ENCODE measurements at regions not wholly inside any gene's neighbourhood (a gene's known extent, or its start where the extent isn't known, plus 50 kb on each side); places are given as distances from the start of the nearest gene placed in this dataset.

DNA sequence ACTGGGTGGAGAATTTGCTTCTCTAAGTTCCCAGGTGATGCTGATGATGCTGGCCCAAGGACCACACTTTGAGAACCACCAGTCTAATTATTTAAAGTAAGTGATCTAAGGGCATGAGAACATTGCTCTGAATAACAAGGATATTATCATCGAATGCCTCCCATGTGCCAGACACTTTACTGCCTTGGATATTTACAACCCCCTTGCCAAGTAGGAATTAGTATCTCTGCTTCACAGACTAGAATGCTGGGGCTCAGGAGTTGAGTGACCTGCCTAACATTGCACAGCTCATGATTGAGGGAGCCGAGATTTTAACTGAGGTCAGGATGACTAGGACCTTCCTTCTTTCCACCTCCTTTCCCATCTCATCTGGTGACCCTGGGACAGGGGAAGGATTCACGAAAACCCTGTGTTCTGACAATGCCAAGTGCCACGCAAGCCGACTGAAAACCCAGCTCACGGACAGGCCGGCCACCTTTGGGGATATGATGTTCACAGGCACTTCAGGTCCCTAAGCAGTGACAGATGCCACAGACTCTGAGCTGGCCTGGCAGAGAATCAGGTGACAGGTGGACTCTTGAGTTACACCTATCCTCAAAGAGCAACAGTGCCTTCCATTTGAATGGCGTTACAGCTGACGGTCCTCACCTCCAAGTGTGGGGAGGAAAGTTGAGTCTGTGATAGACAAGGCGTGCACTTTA, 230.7 kb downstream of the TOMM20 start:
- Histone ChIP-seq H3K27me3 (no peaks in the 10 kb centered on the region), H3K9me3 (no peaks in the 10 kb centered on the region), H3K4me1 (peaks cover 8 to 22% of the 10 kb centered on the region in 2 donors), H3K36me3 (no peaks in the 10 kb centered on the region), H3K27ac (peak overlapping the region in 1 of 2 donors; percentile 79), H3K4me3 (no peak overlapping the region)
- no peak for ATAC-seq
- TF ChIP-seq, protein P1, sequence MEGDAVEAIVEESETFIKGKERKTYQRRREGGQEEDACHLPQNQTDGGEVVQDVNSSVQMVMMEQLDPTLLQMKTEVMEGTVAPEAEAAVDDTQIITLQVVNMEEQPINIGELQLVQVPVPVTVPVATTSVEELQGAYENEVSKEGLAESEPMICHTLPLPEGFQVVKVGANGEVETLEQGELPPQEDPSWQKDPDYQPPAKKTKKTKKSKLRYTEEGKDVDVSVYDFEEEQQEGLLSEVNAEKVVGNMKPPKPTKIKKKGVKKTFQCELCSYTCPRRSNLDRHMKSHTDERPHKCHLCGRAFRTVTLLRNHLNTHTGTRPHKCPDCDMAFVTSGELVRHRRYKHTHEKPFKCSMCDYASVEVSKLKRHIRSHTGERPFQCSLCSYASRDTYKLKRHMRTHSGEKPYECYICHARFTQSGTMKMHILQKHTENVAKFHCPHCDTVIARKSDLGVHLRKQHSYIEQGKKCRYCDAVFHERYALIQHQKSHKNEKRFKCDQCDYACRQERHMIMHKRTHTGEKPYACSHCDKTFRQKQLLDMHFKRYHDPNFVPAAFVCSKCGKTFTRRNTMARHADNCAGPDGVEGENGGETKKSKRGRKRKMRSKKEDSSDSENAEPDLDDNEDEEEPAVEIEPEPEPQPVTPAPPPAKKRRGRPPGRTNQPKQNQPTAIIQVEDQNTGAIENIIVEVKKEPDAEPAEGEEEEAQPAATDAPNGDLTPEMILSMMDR (IDR thresholded peaks at IDR 0.05): no peak
- no peak for DNase-seq
- intact Hi-C loops (cut with DNase I): no loop called here

DNA sequence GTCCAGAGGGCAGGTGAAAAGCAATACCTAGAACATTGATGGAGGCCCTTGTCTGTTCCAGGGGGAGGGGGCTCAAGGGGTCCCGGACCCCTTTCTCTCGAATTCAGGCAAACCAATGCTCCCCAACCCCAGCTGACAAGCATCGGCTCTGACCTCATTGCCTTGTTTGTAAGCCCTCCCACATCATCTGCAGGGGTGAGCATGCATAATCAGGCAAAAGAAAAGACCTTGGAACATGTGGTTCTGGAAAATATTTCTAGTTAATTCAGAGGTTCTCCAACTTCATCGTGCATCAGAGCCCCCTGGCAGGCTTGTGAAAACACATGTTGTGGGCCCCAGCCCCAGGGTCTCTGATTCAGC, 231.3 kb downstream of the TOMM20 start:
- H3K4me1 ChIP-seq: peaks cover 8 to 22% of the 10 kb centered on the region in 2 donors
- H3K4me3 ChIP-seq: no peak overlapping the region
- no peaks in the 10 kb centered on the region for H3K9me3 ChIP-seq
- no peak for ATAC-seq
- intact Hi-C loops (cut with DNase I): no loop called here
- no peak for DNase-seq
- no peak overlapping the region for H3K27ac ChIP-seq
- H3K27me3 ChIP-seq: no peaks in the 10 kb centered on the region
- TF ChIP-seq, protein P1 (IDR thresholded peaks at IDR 0.05): no peak
- H3K36me3 ChIP-seq: no peaks in the 10 kb centered on the region

DNA sequence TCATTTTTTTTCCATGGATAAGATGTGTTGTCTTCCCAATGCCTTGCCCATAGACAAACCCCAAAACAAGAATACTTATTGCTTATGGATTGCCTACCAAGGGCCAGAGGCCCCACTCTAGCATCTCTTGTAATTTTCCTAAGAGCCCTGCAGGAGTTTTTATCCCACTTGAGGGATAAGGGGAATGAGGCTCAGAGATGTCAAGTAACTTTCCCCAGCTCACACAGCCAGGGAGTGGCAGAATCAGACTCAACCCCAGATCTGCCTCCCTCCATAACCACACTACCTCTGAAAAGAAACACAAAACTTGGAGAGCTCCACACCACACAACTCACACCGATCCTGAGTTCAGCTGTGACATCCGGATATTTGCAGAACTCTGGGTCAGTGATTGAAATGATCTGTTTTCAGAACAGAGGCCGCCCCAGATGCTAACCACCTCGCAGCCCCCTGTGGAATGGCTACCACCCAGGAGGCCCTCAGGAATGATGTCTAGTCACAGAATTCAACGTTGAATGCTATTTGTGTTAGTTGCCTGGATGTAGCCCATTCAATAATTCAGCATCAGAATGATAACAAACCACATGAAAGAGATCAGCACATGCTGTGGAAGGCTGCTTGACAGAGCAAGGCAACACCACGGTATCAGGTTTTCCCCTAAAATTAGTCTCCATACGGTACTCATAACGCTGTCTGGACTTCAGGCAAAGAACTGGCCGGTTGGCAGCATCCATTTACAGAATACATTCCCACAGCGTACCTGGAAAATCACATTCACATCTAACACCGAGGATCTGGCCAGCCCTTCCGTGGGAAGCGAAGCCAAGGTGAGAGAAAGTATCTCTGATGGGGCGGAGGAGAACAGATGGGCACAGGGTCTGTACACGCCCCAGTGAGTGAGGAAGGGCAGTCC, 231.9 kb downstream of the TOMM20 start:
- peaks cover 8 to 22% of the 10 kb centered on the region in 2 donors for H3K4me1 ChIP-seq
- H3K27ac ChIP-seq: no peak overlapping the region
- ATAC-seq: no peak
- TF ChIP-seq, protein P1 (IDR thresholded peaks at IDR 0.05): no peak
- no peaks in the 10 kb centered on the region for H3K27me3 ChIP-seq
- no peak for DNase-seq
- no peak overlapping the region for H3K4me3 ChIP-seq
- no peaks in the 10 kb centered on the region for H3K9me3 ChIP-seq
- intact Hi-C loops (cut with DNase I): no loop called here
- no peaks in the 10 kb centered on the region for H3K36me3 ChIP-seq

DNA sequence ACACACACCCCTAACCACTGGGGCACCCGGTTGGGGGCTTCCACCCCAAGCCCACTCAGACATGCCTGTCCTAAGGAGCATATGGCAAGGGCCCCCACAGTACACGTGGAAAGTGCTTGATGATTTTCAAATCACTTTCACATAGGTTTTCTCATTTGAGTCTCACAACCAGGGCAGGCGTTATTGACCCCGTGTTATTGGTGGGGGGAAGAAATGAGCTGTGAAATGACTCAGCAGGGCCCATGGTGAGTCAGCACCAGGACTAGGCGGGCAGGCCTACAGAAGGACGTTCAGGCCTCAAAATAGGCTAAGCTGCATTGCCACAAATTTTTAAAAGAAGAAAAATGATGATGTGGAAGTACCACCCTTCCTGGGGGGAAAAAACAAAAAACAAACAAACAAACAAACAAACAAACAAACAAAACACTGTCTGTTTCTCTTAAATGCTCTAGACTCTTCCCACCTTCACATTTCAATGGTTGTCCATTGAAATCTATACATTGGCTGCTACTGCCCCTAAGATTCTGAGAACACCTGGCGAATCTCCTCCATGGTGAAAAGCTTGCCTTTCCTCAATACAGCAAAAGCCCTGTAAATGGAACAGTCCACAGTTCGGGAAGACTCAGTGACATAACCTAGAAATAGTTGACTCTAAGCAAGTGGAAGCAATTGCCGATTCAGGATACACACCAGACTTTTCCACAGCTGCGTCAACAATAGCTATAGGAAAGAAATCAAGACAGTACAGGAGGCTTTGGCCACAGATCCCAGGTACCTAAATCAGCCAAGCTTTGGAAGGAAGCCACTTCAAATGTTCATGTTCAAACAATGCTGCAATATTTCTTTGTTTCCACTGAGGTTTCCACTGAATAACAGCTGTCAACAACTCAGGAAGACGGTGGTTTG, 234.7 kb downstream of the TOMM20 start:
- no peaks in the 10 kb centered on the region for H3K27me3 ChIP-seq
- intact Hi-C loops (cut with DNase I): no loop called here
- no peak overlapping the region for H3K4me3 ChIP-seq
- DNase-seq (no peak), ATAC-seq (peak; percentile 33)
- TF ChIP-seq, protein P1 (IDR thresholded peaks at IDR 0.05): no peak
- H3K9me3 ChIP-seq: no peaks in the 10 kb centered on the region
- H3K27ac ChIP-seq: peak overlapping the region; percentile 23 to 27
- H3K36me3 ChIP-seq: no peaks in the 10 kb centered on the region
- H3K4me1 ChIP-seq: peaks cover 7 to 13% of the 10 kb centered on the region in 2 donors
